OCI-LY7 (cell line): ENCODE measurements at regions not wholly inside any gene's neighbourhood (a gene's known extent, or its start where the extent isn't known, plus 50 kb on each side); places are given as distances from the start of the nearest gene placed in this dataset.

Source experiments
- BruUV-seq: library from RNA; stranded (reverse); fragments of 400-500 nt; replicated peaks from 2 replicates; lab custom pipeline; 2021; lab: Mats Ljungman, UMichigan
- CTCF ChIA-PET: fragments of 300-600 bp; sonication (Branson Sonifier 250); formaldehyde crosslinking; loops from one replicate; lab custom pipeline; 2022; ENCODE audit warnings: antibody characterized with exemption; ENCODE audit not compliant: unreplicated experiment; lab: Charles Lee
- POLR2A ChIA-PET: fragments of 300-600 bp; sonication (Branson Sonifier 250); formaldehyde crosslinking; loops from one replicate; lab custom pipeline; 2022; ENCODE audit warnings: antibody characterized with exemption; lab: Charles Lee
- DNase-seq: peaks from one replicate; pipeline ENCODE4 v3.0.0-alpha.2; 2015; ENCODE audit warnings: low spot score
- H2AFZ ChIP-seq: fragments of 200-600 bp; sonication (generic), shearing (Covaris generic); 2 replicates; pipeline ENCODE4 v1.6.1; 2014; ENCODE audit warnings: mild to moderate bottlenecking, antibody characterized with exemption, low read length, moderate library complexity
- H3K27ac ChIP-seq: fragments of 200-600 bp; sonication (generic); 2 replicates; pipeline ENCODE4 v1.5.1; 2014; ENCODE audit warnings: mixed run types, low read depth, mild to moderate bottlenecking, moderate library complexity, low read length, inconsistent platforms; ENCODE audit not compliant: poor library complexity, severe bottlenecking
- H3K36me3 ChIP-seq: fragments of 200-600 bp; sonication (generic); 2 replicates; pipeline ENCODE4 v1.6.1; 2014; ENCODE audit warnings: mild to moderate bottlenecking, antibody characterized with exemption, low read length, moderate library complexity, mixed read lengths; ENCODE audit not compliant: insufficient read depth
- H3K4me1 ChIP-seq: fragments of 200-600 bp; sonication (generic); 2 replicates; pipeline ENCODE4 v1.5.1; 2014; ENCODE audit warnings: mild to moderate bottlenecking, low read length; ENCODE audit not compliant: insufficient read depth, poor library complexity, severe bottlenecking
- H3K4me2 ChIP-seq: fragments of 200-600 bp; sonication (generic); 2 replicates; pipeline ENCODE4 v1.6.1; 2014; ENCODE audit warnings: mild to moderate bottlenecking, low read length
- H3K4me3 ChIP-seq: fragments of 200-600 bp; sonication (generic); 2 replicates; pipeline ENCODE4 v1.5.1; 2014; ENCODE audit warnings: mild to moderate bottlenecking, low read depth, low read length; ENCODE audit not compliant: poor library complexity, severe bottlenecking
- H3K79me2 ChIP-seq: fragments of 200-600 bp; sonication (generic); 2 replicates; pipeline ENCODE4 v1.6.1; 2016; ENCODE audit warnings: low read depth, mild to moderate bottlenecking, low read length, moderate library complexity, mixed read lengths; ENCODE audit not compliant: insufficient read depth
- H3K9me2 ChIP-seq: fragments of 200-600 bp; sonication (generic); 2 replicates; pipeline ENCODE4 v1.6.1; 2016; ENCODE audit warnings: mild to moderate bottlenecking, low read length, mixed read lengths; ENCODE audit not compliant: insufficient read depth
- H3K9me3 ChIP-seq: fragments of 200-600 bp; sonication (generic); 2 replicates; pipeline ENCODE4 v1.6.1; 2014; ENCODE audit warnings: mild to moderate bottlenecking, mixed run types, low read length, mixed read lengths
- H4K20me1 ChIP-seq: fragments of 200-600 bp; sonication (generic); 2 replicates; pipeline ENCODE4 v1.6.1; 2014; ENCODE audit warnings: mild to moderate bottlenecking, antibody characterized with exemption, low read length, moderate library complexity, mixed read lengths; ENCODE audit not compliant: insufficient read depth
- CTCF ChIP-seq: fragments of 200-600 bp; sonication (generic); conservative IDR thresholded peaks from 2 replicates; pipeline ENCODE4 v1.5.1; 2014; ENCODE audit warnings: mild to moderate bottlenecking, antibody characterized with exemption, low read length, moderate library complexity, mixed read lengths
- EZH2phosphoT487 ChIP-seq: fragments of 200-600 bp; sonication (generic); IDR thresholded peaks from 2 replicates; pipeline ENCODE4 v1.6.1; 2018; ENCODE audit warnings: low read depth, borderline replicate concordance, mild to moderate bottlenecking, mixed run types, antibody characterized with exemption, low read length, moderate library complexity, mixed read lengths
- intact Hi-C: fragments of 100-400 bp; cut with micrococcal nuclease; formaldehyde crosslinking; loops from one replicate; pipeline ENCODE4 v1.10.0; 2022; ENCODE audit not compliant: unreplicated experiment

- Histone ChIP-seq H3K9me3 (no peaks in the 10 kb centered on the region), H3K9me2 (no peaks in the 10 kb centered on the region), H3K4me2 (peak overlapping the region; percentile 21; the same call in 1 of the 2 replicates), H3K36me3 (no peaks in the 10 kb centered on the region), H3K4me3 (no peak overlapping the region), H3K79me2 (no peaks in the 10 kb centered on the region), H3K4me1 (peaks cover 62% of the 10 kb centered on the region), H4K20me1 (no peaks in the 10 kb centered on the region), H3K27ac (peak overlapping the region; percentile 13), H2AFZ (peak overlapping the region; percentile 61; the same call in 1 of the 2 replicates)
- TF ChIP-seq CTCF (no peak), EZH2phosphoT487 (no peak)
- POLR2A ChIA-PET = interaction anchor here (1.0 to 4.2 kb wide), 2 partner anchors 11 to 13 kb away, joined by 4 to 13 read pairs; no protein-coding TSS in a partner anchor
- CTCF ChIA-PET = no interaction called here
- DNase-seq = no peak
- BruUV-seq = no TSS peak
- intact Hi-C loops = no loop called here
These were observed 63.5 kb upstream of the ZMYND8 start for GRCh38 chr20:47419953-47420514.

- Histone ChIP-seq H3K9me3 (peaks cover under 1% of the 10 kb centered on the region; the same call in 1 of the 2 replicates), H4K20me1 (no peaks in the 10 kb centered on the region), H2AFZ (no peak overlapping the region), H3K4me2 (peak overlapping the region; percentile 28; the same call in 1 of the 2 replicates), H3K4me3 (no peak overlapping the region), H3K27ac (peak overlapping the region; percentile 14), H3K4me1 (peaks cover 52% of the 10 kb centered on the region), H3K9me2 (no peaks in the 10 kb centered on the region), H3K36me3 (no peaks in the 10 kb centered on the region), H3K79me2 (no peaks in the 10 kb centered on the region)
- TF ChIP-seq EZH2phosphoT487 (no peak), CTCF (no peak)
- POLR2A ChIA-PET = interaction anchor here (0.7 to 4.2 kb wide), 3 partner anchors 10 to 30 kb away, joined by 3 to 13 read pairs (median 4); no protein-coding TSS in a partner anchor
- no peak for DNase-seq
- intact Hi-C loops = no loop called here
- CTCF ChIA-PET = no interaction called here
- BruUV-seq = no TSS peak
These were observed 64.6 kb upstream of the ZMYND8 start for GRCh38 chr20:47421076-47421475.

GRCh38 chr20:47423586-47423985, 67.1 kb upstream of the ZMYND8 start:
- peaks cover 23% of the 10 kb centered on the region for H3K9me3 ChIP-seq
- peaks cover 8% of the 10 kb centered on the region for H3K36me3 ChIP-seq
- BruUV-seq = no TSS peak
- no peak for DNase-seq
- TF ChIP-seq EZH2phosphoT487 (no peak), CTCF (no peak)
- ChIA-PET POLR2A (interaction anchor here (1.1 to 4.2 kb wide), 3 partner anchors 10 to 30 kb away, joined by 4 to 13 read pairs (median 4); no protein-coding TSS in a partner anchor), CTCF (no interaction called here)
- H3K4me3 ChIP-seq = no peak overlapping the region
- no peak overlapping the region for H2AFZ ChIP-seq
- H3K9me2 ChIP-seq = no peaks in the 10 kb centered on the region
- H3K27ac ChIP-seq = no peak overlapping the region
- H4K20me1 ChIP-seq = no peaks in the 10 kb centered on the region
- H3K4me1 ChIP-seq = peaks cover 27% of the 10 kb centered on the region
- no peak overlapping the region for H3K4me2 ChIP-seq
- intact Hi-C loops = no loop called here
- H3K79me2 ChIP-seq = no peaks in the 10 kb centered on the region
